ENCODE measurements at regions not wholly inside any gene's neighbourhood (a gene's known extent, or its start where the extent isn't known, plus 50 kb on each side); places are given as distances from the start of the nearest gene placed in this dataset.

DNA sequence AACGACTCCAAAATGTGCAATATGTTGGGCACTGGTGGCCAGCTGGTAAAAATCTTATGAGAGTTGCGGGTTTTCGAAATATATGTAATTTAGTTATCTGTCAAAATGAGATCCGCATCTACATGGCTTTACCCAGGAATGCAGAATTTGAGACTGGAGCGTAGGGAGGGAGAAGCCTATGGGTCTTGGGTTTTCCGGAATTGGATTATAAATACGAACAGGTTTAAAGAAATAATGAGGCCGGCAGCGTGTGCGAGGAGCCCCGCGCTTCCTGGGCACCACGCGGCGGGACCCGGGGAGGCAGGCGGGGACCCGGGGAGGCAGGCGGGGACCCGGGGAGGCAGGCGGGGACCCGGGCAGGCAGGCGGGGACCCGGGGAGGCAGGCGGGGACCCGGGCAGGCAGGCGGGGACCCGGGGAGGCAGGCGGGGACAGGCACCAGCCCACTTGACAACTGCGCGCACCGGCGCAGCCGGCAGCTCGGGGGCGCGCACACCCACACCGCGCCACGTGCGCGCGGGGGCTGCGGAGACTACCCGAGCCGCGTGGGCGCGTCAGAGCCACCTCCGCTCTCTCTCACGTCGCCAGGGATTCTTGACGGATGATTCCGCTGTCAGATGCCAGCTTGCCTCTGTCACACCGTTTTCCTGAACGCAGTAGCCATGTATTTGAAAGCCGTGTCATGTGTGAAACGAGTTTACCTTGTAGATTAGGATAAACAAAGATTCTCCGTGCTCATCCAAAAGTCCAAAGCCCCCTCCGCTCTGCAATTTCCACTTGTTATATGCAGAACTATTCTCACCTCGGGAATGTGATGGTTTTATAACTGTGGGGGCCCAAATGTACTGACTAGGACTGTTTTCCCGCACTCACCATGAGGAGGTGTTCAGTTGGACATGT, 54.3 kb upstream of the HNRNPU start:
- Histone ChIP-seq H3K36me3 (ENCODE audit: insufficient read depth, low read length, poor library complexity, severe bottlenecking) (no peaks in the 10 kb centered on the region), H3K27me3 (replicated peaks; ENCODE audit: insufficient read depth, low read depth, low read length, poor library complexity) (no peaks in the 10 kb centered on the region), H3K4me3 (ENCODE audit: low read depth, low read length, poor library complexity, severe bottlenecking) (peak overlapping the region; percentile 51), H3K4me1 (ENCODE audit: insufficient read depth, low read length, poor library complexity, severe bottlenecking) (peaks cover 6% of the 10 kb centered on the region), H3K27ac (ENCODE audit: low read depth, low read length, poor library complexity, severe bottlenecking) (no peak overlapping the region), H3K9me3 (ENCODE audit: low read depth, low read length, poor library complexity, severe bottlenecking) (no peaks in the 10 kb centered on the region)
- no peak for TF ChIP-seq EZH2 (IDR thresholded peaks at IDR 0.05; ENCODE audit: borderline replicate concordance, low read depth, low read length, poor library complexity, severe bottlenecking)
- TF ChIP-seq, protein P1, sequence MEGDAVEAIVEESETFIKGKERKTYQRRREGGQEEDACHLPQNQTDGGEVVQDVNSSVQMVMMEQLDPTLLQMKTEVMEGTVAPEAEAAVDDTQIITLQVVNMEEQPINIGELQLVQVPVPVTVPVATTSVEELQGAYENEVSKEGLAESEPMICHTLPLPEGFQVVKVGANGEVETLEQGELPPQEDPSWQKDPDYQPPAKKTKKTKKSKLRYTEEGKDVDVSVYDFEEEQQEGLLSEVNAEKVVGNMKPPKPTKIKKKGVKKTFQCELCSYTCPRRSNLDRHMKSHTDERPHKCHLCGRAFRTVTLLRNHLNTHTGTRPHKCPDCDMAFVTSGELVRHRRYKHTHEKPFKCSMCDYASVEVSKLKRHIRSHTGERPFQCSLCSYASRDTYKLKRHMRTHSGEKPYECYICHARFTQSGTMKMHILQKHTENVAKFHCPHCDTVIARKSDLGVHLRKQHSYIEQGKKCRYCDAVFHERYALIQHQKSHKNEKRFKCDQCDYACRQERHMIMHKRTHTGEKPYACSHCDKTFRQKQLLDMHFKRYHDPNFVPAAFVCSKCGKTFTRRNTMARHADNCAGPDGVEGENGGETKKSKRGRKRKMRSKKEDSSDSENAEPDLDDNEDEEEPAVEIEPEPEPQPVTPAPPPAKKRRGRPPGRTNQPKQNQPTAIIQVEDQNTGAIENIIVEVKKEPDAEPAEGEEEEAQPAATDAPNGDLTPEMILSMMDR (conservative IDR thresholded peaks at IDR 0.05; ENCODE audit: low read depth, low read length): no peak
- BruUV-seq (replicated peaks): no TSS peak
- CTCF ChIA-PET: no interaction called here
- peak; percentile 49 for DNase-seq (ENCODE audit: low spot score)
- POLR2A ChIA-PET (ENCODE audit: low non-redundant PET): no interaction called here
- intact Hi-C loops (cut with micrococcal nuclease; ENCODE audit: unreplicated experiment): no loop called here

DNA sequence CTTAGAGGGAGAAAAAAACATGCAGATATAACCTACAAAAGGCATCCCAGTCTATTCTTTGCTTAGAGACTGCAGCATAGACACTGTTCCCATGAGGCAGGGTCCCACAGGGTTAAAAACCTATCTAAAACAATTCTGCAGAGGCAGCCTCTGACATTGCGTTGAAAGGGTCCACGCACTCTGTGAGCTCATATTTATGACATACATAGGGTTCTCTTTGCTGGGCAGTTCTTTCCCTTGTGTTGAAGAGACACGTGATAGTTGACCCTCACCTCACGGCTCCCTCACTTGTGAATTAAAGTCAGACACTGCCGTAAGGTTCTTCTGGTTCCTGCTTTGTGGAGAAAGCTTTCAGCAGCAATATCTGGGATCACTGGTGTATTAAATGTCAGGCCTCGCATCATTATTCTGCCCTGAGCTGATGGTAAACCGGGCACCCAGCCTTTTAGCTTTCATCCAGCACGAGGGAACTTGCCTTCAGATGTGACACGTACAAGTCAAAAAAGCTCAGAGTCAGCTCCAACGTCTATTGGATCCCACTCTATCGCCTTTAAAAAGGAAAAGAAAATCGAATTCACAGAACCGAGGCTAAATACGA, 52.8 kb upstream of the HNRNPU start:
- intact Hi-C loops (cut with micrococcal nuclease; ENCODE audit: unreplicated experiment): no loop called here
- H3K27ac ChIP-seq (ENCODE audit: low read depth, low read length, poor library complexity, severe bottlenecking): no peak overlapping the region
- CTCF ChIA-PET: no interaction called here

DNA sequence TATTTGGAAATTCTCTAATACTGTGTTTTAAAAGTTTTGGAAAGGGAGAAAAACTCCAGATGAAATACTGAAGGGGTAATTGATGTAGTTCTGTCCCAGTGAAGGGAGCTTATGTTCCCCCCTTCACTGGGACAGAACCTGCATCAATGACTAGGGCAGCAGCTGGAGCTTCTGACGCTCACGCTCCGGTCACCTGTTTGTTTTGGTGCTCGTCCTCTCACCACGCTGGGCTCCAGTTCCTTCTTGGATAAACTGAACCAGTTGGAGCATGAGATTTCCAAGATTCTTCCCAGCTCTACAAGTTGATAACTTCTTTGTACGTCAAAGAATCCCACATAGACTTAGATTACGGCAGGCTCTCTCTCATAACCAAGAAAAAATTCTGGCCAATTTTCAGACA, 51.4 kb upstream of the HNRNPU start:
- TF ChIP-seq EZH2 (IDR thresholded peaks at IDR 0.05; ENCODE audit: borderline replicate concordance, low read depth, low read length, poor library complexity, severe bottlenecking): no peak
- TF ChIP-seq, protein P1 (conservative IDR thresholded peaks at IDR 0.05; ENCODE audit: low read depth, low read length): no peak
- BruUV-seq (replicated peaks): no TSS peak
- ChIA-PET POLR2A (ENCODE audit: low non-redundant PET) (no interaction called here), CTCF (no interaction called here)
- Histone ChIP-seq H3K36me3 (ENCODE audit: insufficient read depth, low read length, poor library complexity, severe bottlenecking) (no peaks in the 10 kb centered on the region), H3K27ac (ENCODE audit: low read depth, low read length, poor library complexity, severe bottlenecking) (no peak overlapping the region), H3K4me3 (ENCODE audit: low read depth, low read length, poor library complexity, severe bottlenecking) (no peak overlapping the region), H3K9me3 (ENCODE audit: low read depth, low read length, poor library complexity, severe bottlenecking) (no peaks in the 10 kb centered on the region), H3K4me1 (ENCODE audit: insufficient read depth, low read length, poor library complexity, severe bottlenecking) (peaks cover 6% of the 10 kb centered on the region), H3K27me3 (replicated peaks; ENCODE audit: insufficient read depth, low read depth, low read length, poor library complexity) (no peaks in the 10 kb centered on the region)
- no peak for DNase-seq (ENCODE audit: low spot score)
- intact Hi-C loops (cut with micrococcal nuclease; ENCODE audit: unreplicated experiment): no loop called here

More for the DNA sequence above, 52.8 kb upstream of the HNRNPU start:
- H3K27me3 ChIP-seq (replicated peaks; ENCODE audit: insufficient read depth, low read depth, low read length, poor library complexity): no peaks in the 10 kb centered on the region
- peaks cover 6% of the 10 kb centered on the region for H3K4me1 ChIP-seq (ENCODE audit: insufficient read depth, low read length, poor library complexity, severe bottlenecking)
- no peaks in the 10 kb centered on the region for H3K9me3 ChIP-seq (ENCODE audit: low read depth, low read length, poor library complexity, severe bottlenecking)
- BruUV-seq (replicated peaks): no TSS peak
- no peak overlapping the region for H3K4me3 ChIP-seq (ENCODE audit: low read depth, low read length, poor library complexity, severe bottlenecking)
- POLR2A ChIA-PET (ENCODE audit: low non-redundant PET): no interaction called here
- H3K36me3 ChIP-seq (ENCODE audit: insufficient read depth, low read length, poor library complexity, severe bottlenecking): no peaks in the 10 kb centered on the region
- TF ChIP-seq, protein P1 (conservative IDR thresholded peaks at IDR 0.05; ENCODE audit: low read depth, low read length): no peak
- no peak for TF ChIP-seq EZH2 (IDR thresholded peaks at IDR 0.05; ENCODE audit: borderline replicate concordance, low read depth, low read length, poor library complexity, severe bottlenecking)
- DNase-seq (ENCODE audit: low spot score): no peak
